EL (cell line): ENCODE measurements at regions not wholly inside any gene's neighbourhood (a gene's known extent, or its start where the extent isn't known, plus 50 kb on each side); places are given as distances from the start of the nearest gene placed in this dataset.

Experiments used
- DNase-seq: peaks from one replicate; pipeline ENCODE4 v3.0.0-alpha.2; 2016

- DNase-seq = no peak
Observed at GRCh38 chr5:174312641-174313040, 267.1 kb downstream of the NSG2 start.

DNA sequence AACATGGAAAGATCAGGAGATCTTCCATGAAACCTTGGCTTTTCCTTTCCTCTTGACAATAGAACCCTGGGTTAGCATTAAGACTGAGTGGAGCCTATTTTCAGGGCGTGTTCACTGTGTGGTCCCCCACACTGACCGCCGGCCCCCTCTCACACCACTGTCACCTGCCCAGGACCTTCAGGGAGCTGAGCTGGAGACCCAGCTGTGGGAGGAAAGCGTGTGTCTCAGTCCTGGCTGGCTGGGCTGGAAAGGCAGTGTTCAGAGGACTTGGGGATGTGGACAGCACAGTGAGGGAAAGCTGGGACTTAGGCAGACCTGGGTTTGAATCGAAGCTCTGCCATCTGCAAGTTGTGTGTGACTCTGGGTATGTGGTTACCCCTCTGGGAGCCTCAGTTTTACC, 268.1 kb downstream of the NSG2 start:
- no peak for DNase-seq

GRCh38 chr5:174314261-174314660, 268.8 kb downstream of the NSG2 start:
- DNase-seq = no peak

DNA sequence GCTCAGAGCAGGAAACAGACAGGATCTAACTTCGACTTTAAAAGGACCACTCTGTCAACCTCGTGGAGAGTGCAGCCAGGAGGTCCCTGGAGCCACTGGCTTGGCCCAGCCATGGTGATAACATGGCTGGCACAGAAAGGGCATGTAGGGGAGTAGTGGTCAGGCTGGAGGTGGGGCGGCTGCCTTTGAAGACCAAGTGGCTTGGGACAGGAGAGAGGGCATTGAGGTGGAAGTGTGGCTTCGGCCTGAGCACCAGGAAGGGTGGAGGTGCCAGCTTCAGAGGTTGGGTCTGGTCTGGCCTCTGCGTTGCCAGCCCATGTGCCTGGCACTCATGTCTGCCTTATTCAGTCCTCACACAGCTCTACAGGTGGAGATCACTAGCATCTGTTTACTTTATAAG, 270.0 kb downstream of the NSG2 start:
- no peak for DNase-seq

- no peak for DNase-seq
Observed at GRCh38 chr5:174315871-174316270, 270.4 kb downstream of the NSG2 start.

GRCh38 chr5:174316326-174316725, 270.8 kb downstream of the NSG2 start:
- no peak for DNase-seq

DNA sequence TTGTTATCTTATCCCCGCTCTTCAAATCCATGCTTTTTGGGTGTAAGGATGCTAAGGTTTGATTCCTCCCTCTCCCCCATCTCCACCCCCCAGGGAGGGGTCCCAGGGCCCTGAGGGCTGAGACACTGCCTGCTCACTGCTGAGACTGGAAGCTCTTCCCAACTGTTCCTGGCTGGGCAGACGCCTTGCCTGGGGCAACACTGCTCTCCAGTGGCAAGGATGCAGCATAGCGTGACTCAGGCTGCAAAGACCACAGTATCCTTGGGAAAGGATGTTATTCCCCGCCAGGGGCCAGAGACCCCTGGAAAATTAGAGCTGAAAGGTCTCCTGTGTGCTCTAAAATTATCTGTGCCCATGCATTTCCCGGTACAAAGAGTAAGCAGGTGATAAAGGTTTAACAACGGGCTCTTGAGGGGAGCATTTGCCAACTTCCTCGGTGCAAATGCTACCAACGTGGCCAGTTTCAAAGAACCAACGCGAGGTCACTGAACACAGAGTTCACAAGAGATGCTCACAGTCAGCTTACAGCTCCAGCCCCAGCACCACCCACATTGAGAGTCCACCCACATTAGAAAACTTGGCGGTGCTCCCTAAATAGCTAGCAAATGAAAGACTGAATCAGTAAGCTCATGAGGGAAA, 271.9 kb downstream of the NSG2 start:
- peak; percentile 56 for DNase-seq

GRCh38 chr5:174318578-174318977, 273.1 kb downstream of the NSG2 start:
- DNase-seq = no peak

DNA sequence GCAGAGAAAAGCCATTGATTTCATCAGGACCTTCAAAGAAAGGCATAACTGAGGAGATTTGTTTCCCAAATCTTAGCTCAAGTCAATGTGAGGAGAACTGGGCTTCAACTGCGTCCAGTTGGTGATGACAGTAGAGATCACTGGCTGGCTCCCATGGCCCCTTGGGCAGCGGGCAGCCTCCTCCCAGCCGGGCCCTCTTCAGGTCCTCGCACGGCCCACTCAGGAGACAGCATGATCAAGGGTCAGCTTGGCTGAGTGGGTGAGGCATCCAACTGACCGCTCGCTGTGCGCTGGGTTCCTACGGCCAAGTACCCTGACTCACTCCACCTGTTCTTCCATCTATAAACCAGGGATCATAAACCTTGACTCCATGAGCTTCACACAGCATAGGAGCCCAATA, 274.0 kb downstream of the NSG2 start:
- DNase-seq = no peak

- DNase-seq = no peak
Observed at GRCh38 chr5:174320051-174320450, 274.5 kb downstream of the NSG2 start.

DNA sequence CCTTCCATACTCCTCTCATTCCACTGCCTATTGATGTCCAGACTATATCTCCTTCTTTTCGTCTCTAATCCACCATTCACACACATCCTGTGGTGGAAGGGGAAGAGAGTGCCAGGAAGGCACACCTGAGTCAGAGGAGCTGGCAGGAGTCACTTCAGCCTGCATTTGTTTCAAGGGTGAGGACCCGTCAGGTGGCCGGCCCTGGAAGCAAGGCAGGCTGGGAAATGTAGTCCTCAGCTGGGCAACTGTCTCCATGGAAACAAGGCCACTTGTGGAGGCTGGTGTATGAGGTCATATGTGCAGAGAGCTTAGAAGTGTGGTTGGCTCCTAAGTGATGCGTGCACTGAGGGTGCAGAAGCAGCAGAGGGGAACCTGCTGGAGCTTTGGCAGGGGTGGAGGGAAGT, 278.4 kb downstream of the NSG2 start:
- peak; percentile 44 for DNase-seq

GRCh38 chr5:174324680-174325079, 279.2 kb downstream of the NSG2 start:
- DNase-seq = no peak

GRCh38 chr5:174325431-174325830, 279.9 kb downstream of the NSG2 start:
- no peak for DNase-seq

GRCh38 chr5:174325961-174326360, 280.5 kb downstream of the NSG2 start:
- no peak for DNase-seq

DNA sequence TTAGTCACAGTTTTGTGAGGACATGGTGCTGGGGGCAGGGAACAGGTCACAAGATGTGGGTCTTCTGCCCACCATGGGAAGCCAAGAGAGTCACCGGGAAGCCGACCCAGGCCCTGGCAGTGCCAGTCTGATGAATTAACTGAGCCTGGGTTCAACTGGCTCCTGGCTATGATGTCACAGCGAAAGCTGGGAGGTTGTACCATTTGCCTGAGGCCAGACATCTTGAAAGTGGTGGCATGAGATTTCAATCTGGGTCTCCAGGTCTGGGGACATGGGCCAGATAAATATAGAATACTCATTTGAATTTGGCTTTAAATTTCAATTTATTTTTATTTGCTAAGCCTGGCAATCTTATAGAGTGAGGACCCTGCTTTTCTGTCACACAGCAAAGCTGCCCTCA, 280.9 kb downstream of the NSG2 start:
- no peak for DNase-seq

- DNase-seq = peak; percentile 74
Observed at GRCh38 chr5:174327317-174327864, 281.9 kb downstream of the NSG2 start.

GRCh38 chr5:174327896-174328295, 282.4 kb downstream of the NSG2 start:
- no peak for DNase-seq

- DNase-seq = peak; percentile 26
Observed at GRCh38 chr5:174328631-174329299, 283.3 kb downstream of the NSG2 start.

GRCh38 chr5:174329738-174330137, 284.2 kb downstream of the NSG2 start:
- DNase-seq = peak; percentile 48

DNA sequence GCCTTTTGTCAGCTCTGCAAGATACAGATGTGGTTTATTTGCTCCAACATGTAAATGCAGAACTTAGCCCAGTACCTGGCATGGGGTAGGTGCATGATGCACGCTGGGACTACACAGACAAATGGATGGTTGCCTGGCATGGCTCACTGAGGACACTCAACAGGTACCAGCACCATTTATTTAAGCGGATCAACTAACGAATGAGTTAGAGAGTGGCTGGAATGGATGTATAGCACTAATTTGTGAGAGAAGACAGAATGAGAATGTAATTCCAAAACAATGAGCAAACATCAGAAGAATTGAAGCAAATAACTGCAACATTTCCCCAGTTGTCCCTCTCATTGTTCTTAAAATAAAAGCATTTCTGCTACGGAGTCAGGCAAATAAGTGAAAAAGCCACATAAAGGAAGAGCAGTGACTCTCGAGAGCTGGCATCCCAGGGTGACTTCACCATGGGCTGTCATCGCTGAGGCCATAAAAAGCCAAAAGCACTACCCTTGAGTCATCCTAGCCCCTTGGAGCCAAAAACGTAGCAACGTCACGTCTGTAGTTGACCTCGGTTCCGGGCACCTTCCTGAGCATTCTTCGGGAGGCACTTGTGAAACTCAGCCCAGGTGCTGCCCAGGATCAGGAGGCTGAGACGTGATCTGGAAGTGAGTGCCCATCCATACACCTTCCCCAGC, 290.3 kb downstream of the NSG2 start:
- peak; percentile 72 for DNase-seq

DNA sequence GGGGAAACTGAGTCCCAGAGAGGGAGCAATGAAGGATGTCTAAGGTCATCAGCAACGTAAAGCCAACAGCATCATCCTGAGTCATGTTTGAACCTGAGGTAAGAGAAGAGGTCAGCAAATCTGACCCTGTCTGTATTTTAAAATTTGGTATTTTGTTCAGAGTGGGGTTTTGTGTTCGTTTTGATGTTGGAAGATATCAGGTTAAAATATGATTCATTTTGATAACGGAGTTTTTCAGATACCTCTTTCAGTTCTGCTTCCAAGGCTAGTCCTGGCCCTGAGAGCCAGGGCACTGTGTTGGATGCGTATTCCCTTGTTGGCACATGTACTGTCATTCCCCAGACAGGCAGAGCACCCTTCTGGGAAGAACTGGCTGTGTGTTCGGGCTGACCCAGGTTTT, 291.0 kb downstream of the NSG2 start:
- no peak for DNase-seq

GRCh38 chr5:174337276-174338184, 292.0 kb downstream of the NSG2 start:
- DNase-seq = no peak
